AG04449 (cell line): ENCODE measurements at regions not wholly inside any gene's neighbourhood (a gene's known extent, or its start where the extent isn't known, plus 50 kb on each side); places are given as distances from the start of the nearest gene placed in this dataset.
"Not testable (repeated sequence)": the region's sequence is repeated elsewhere in the genome, so short reads cannot be mapped to it uniquely, and the experiment has no call there.

ENCODE experiments used
- CTCF ChIA-PET: fragments of 350-600 bp; formaldehyde crosslinking; extraction: SDS; loops from one replicate; lab custom pipeline; 2021; ENCODE audit warnings: antibody characterized with exemption; lab: Yijun Ruan, JAX
- POLR2A ChIA-PET: fragments of 400-600, 350-600 bp; formaldehyde crosslinking; extraction: SDS; loops from one replicate; lab custom pipeline; 2020; ENCODE audit warnings: antibody characterized with exemption, inconsistent platforms; lab: Yijun Ruan, JAX
- DNase-seq: peaks from one replicate; pipeline ENCODE4 v3.0.0-alpha.2; 2010; ENCODE audit warnings: low read depth, low spot score
- H3K4me3 ChIP-seq: 2 replicates; pipeline ENCODE4 v1.5.1; 2011; ENCODE audit warnings: low read depth, mild to moderate bottlenecking, control low read depth, low read length
- CTCF ChIP-seq: IDR thresholded peaks from one replicate; pipeline ENCODE4 v1.5.1; 2011; ENCODE audit warnings: mild to moderate bottlenecking, moderate library complexity, low read length, control low read depth, inconsistent platforms; ENCODE audit not compliant: insufficient read depth; ENCODE audit errors: missing control alignments

- DNase-seq: no peak
- ChIA-PET POLR2A (no interaction called here), CTCF (interaction anchor here (0.8 to 1.5 kb wide), 2 partner anchors 9 to 130 kb away, joined by 3 read pairs; no protein-coding TSS in a partner anchor)
- TF ChIP-seq CTCF: no peak
- H3K4me3 ChIP-seq: no peak overlapping the region
Observed at GRCh38 chr2:111247491-111247890, 126.8 kb downstream of the BCL2L11 start.

DNA sequence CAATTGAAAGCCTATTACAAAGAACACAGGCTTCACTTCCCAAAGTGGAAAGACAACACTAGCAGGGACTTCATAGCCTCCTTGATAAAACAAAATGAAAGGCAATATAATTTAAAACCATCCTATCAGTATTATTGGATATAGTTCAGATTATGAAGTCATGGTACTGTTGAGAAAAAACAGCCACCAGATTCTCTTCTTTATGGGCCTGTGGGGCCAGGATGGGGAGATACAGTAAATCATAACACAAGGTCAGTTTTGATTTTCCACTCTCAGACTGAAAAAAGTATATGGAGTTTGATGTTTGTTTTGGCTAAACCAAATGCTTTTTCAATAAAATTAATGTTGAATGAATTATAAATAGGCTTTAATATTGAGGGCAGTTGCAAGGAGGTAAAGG lies 129.1 kb downstream of the BCL2L11 start:
- POLR2A ChIA-PET: no interaction called here
- CTCF ChIA-PET: no interaction called here
- H3K4me3 ChIP-seq: no peak overlapping the region
- TF ChIP-seq CTCF: no peak
- no peak for DNase-seq

DNA sequence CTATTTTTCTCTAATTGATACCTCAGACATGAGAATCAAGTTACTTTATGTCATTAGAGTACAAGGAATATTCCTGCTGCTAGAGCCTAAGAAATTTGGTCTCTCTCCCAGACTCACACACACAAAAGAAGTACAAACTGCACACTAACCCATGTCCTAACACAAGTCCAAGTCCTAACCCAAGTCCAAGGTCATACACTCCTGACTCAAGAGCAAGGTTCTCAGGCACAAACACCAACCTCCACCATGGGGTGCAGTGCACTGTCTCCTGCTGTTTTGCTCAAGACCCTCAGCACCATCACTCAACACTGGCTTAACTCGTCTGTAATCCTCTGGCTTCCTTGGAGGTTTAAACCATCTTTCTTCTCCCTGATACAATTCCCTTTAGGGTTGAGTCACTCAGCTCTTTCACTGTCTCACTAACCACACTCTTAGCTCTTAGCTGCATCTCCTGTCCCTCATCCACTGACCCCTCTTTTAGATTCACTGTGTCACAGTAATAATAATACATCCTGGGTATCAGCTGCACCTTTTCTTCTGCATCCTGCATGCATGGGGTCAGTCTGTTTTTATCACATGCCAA lies 129.8 kb downstream of the BCL2L11 start:
- CTCF ChIA-PET: no interaction called here
- POLR2A ChIA-PET: no interaction called here
- DNase-seq: no peak
- H3K4me3 ChIP-seq: no peak overlapping the region
- no peak for TF ChIP-seq CTCF

DNA sequence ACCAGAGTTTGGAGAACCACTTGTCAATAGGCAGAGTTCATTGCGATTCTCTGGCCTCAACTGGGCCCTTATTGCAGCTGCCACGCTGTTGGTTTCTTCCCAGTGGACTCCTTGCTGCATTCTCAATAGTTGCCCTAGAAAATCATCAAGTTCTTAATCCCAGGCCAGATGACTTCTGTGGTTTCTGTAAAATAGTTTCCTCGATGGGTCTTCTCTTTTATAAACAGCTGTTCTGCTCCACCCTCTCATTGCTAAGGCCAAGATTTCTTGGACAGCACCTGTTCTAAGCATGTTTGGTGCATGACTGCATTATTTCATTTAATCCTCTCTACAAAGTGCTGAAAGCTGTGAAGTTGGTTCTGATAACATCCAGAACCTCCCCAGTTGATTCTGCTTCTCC lies 131.0 kb downstream of the BCL2L11 start:
- ChIA-PET CTCF (no interaction called here), POLR2A (no interaction called here)
- no peak overlapping the region for H3K4me3 ChIP-seq
- DNase-seq: no peak
- no peak for TF ChIP-seq CTCF

DNA sequence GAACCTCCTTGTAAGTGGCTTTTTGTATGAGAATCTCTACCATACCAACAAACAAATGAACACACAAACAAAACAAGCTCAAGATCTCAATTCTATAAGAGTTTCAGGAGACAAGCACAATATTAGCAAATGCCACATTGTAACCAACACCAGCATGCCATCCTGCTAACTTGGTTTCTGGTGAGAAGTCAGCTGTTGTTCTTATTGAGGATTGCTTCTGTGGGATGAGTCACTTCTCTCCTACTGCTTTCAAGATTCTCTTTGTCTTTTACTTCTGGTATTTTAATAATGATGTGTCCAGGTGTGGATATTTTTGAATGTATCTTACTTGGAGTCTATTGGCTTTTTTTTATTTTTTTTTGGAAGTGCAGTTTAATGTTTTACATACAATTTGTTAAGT lies 131.7 kb downstream of the BCL2L11 start:
- H3K4me3 ChIP-seq: no peak overlapping the region
- CTCF ChIA-PET: no interaction called here
- TF ChIP-seq CTCF: no peak
- DNase-seq: no peak
- POLR2A ChIA-PET: no interaction called here

DNA sequence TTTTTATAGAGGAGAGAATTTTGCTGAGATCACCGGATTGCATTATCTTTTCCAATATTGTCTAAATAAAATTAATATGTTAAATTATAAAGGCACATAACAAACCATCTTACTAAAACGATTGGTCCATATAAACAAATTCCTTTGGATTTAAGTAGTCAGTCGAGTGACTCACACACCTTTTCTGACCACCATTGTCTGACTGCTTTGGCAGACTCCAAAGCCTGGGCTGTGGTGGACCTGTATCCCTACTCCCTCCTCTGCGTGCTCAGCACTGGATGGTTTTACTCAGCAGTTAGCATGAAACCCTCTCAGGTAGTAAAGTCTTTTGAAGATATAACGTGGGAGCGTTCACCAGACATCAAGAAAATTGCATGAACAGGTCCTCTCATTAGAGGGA lies 134.2 kb downstream of the BCL2L11 start:
- DNase-seq, H3K4me3 ChIP-seq, CTCF ChIA-PET, POLR2A ChIA-PET: not testable (repeated sequence)

GRCh38 chr2:111256628-111257027 lies 135.9 kb downstream of the BCL2L11 start:
- POLR2A ChIA-PET, DNase-seq, H3K4me3 ChIP-seq, CTCF ChIA-PET: not testable (repeated sequence)

DNA sequence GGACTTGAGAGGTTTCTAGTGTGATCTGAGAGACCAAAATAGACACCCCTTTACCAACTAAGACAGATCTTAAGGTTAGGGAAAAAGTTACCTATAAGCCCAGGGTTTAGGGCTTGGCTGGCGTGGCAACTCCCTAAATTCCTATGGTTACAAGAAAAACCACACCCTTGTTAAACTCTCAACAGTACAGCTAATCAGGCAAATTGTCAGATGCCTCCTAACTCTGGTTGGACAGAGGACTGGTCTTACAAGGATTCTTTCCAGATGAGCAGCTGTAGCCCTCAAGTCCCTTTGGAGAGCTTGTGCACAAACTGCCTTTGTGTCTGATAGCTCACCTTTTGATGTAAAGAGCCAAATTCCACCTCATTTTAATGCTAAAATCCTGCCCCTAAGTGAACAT lies 136.9 kb downstream of the BCL2L11 start:
- DNase-seq, CTCF ChIA-PET, H3K4me3 ChIP-seq, POLR2A ChIA-PET: not testable (repeated sequence)

- CTCF ChIA-PET: not testable (repeated sequence)
Observed at GRCh38 chr2:111258318-111258717, 137.6 kb downstream of the BCL2L11 start.

GRCh38 chr2:111262627-111263379 lies 142.1 kb downstream of the BCL2L11 start:
- DNase-seq, POLR2A ChIA-PET, CTCF ChIA-PET, H3K4me3 ChIP-seq: not testable (repeated sequence)

More at GRCh38 chr2:111258318-111258717, 137.6 kb downstream of the BCL2L11 start:
- POLR2A ChIA-PET, DNase-seq, H3K4me3 ChIP-seq: not testable (repeated sequence)
